SK-N-SH (cell line): ENCODE measurements at regions not wholly inside any gene's neighbourhood (a gene's known extent, or its start where the extent isn't known, plus 50 kb on each side); places are given as distances from the start of the nearest gene placed in this dataset.

ENCODE experiments used
- CTCF ChIA-PET: fragments of 300-600, 350-600 bp; formaldehyde crosslinking; extraction: SDS; loops from one replicate; lab custom pipeline; 2021; lab: Yijun Ruan, JAX
- POLR2A ChIA-PET: fragments of 350-600 bp; sonication (Branson Sonifier 250); formaldehyde crosslinking; extraction: SDS; loops from one replicate; lab custom pipeline; 2020; ENCODE audit warnings: antibody characterized with exemption, inconsistent platforms; lab: Yijun Ruan, JAX
- DNase-seq: peaks from one replicate; pipeline ENCODE4 v3.0.0; 2012
- H2AFZ ChIP-seq: fragments of 200-600 bp; sonication (generic); 2 replicates; pipeline ENCODE4 v1.8.1; 2016; ENCODE audit warnings: antibody characterized with exemption, mild to moderate bottlenecking, low read depth
- H3F3A ChIP-seq: fragments of 200-600 bp; sonication (generic); replicated peaks from 2 replicates; pipeline ENCODE3; 2016; ENCODE audit warnings: antibody characterized with exemption, mild to moderate bottlenecking; ENCODE audit not compliant: insufficient read depth
- H3K27ac ChIP-seq, 2 experiments: fragments of 200-500 bp in 1 of 2; fragments of 200-600 bp in 1 of 2; sonication (Bioruptor generic) in 1 of 2; sonication (generic), shearing (Covaris generic) in 1 of 2; 2 replicates each; pipeline versions ENCODE4 v1.5.1 to v1.6.1; 2014 to 2016; ENCODE audit warnings: low read depth in 2 of 2, inconsistent platforms in 1 of 2, low read length in 1 of 2, mild to moderate bottlenecking in 1 of 2, mixed read lengths in 1 of 2
- H3K27me3 ChIP-seq: fragments of 200-600 bp; sonication (generic), shearing (Covaris generic); 2 replicates; pipeline ENCODE4 v1.6.1; 2016; ENCODE audit warnings: mixed run types; ENCODE audit not compliant: insufficient read depth
- H3K36me3 ChIP-seq, 2 experiments: fragments of 200-500 bp in 1 of 2; fragments of 200-600 bp in 1 of 2; sonication (Bioruptor generic) in 1 of 2; sonication (generic) in 1 of 2; replicated peaks in 1 of 2; 2 replicates each; pipeline versions ENCODE3 to v1.5.1; 2014 to 2016; ENCODE audit warnings: low read length in 1 of 2, mild to moderate bottlenecking in 1 of 2; ENCODE audit not compliant: insufficient read depth in 2 of 2, control insufficient read depth in 1 of 2
- H3K4me1 ChIP-seq, 2 experiments: fragments of 200-500 bp in 1 of 2; fragments of 200-600 bp in 1 of 2; sonication (Bioruptor generic) in 1 of 2; sonication (generic), shearing (Covaris generic) in 1 of 2; 2 replicates each; pipeline versions ENCODE4 v1.5.1 to v1.6.1; 2014 to 2016; ENCODE audit warnings: low read depth in 1 of 2, low read length in 1 of 2, mixed run types in 1 of 2; ENCODE audit not compliant: insufficient read depth in 2 of 2, control insufficient read depth in 1 of 2
- H3K4me2 ChIP-seq: fragments of 200-600 bp; sonication (generic), shearing (Covaris generic); 2 replicates; pipeline ENCODE4 v1.6.1; 2017; ENCODE audit warnings: mixed run types
- H3K4me3 ChIP-seq, 2 experiments: fragments of 200-500 bp in 1 of 2; fragments of 200-600 bp in 1 of 2; sonication (Bioruptor generic) in 1 of 2; sonication (generic), shearing (Covaris generic) in 1 of 2; 2 replicates each; pipeline versions ENCODE4 v1.5.1 to v1.8.1; 2014 to 2016; ENCODE audit warnings: low read depth in 2 of 2, inconsistent platforms in 1 of 2, low read length in 1 of 2, mild to moderate bottlenecking in 1 of 2, mixed read lengths in 1 of 2, moderate library complexity in 1 of 2
- H3K79me2 ChIP-seq: fragments of 200-600 bp; sonication (generic); 2 replicates; pipeline ENCODE4 v1.8.1; 2017; ENCODE audit warnings: mild to moderate bottlenecking; ENCODE audit not compliant: insufficient read depth
- H3K9ac ChIP-seq: fragments of 200-600 bp; sonication (generic); 2 replicates; pipeline ENCODE4 v1.6.1; 2017; ENCODE audit warnings: mixed run types
- H3K9me2 ChIP-seq: fragments of 200-600 bp; sonication (generic); 2 replicates; pipeline ENCODE4 v1.6.1; 2017; ENCODE audit warnings: mixed run types
- H3K9me3 ChIP-seq: fragments of 200-600 bp; sonication (generic); 2 replicates; pipeline ENCODE4 v1.6.1; 2017; ENCODE audit warnings: mixed run types, mild to moderate bottlenecking, moderate library complexity
- H4K20me1 ChIP-seq: fragments of 200-600 bp; sonication (generic); 2 replicates; pipeline ENCODE4 v1.6.1; 2017; ENCODE audit warnings: mild to moderate bottlenecking, mixed run types; ENCODE audit not compliant: insufficient read depth
- EZH2phosphoT487 ChIP-seq: fragments of 200-600 bp; sonication (generic); IDR thresholded peaks from 2 replicates; pipeline ENCODE4 v1.6.1; 2017; ENCODE audit warnings: low read depth, mixed run types, mild to moderate bottlenecking, antibody characterized with exemption, moderate library complexity, borderline replicate concordance
- IRF3 ChIP-seq: fragments of 150-350 bp; IDR thresholded peaks from 2 replicates; pipeline ENCODE4 v1.6.1; 2016; ENCODE audit warnings: mild to moderate bottlenecking, low read depth, low read length
- JUND ChIP-seq: IDR thresholded peaks from 2 replicates; pipeline ENCODE4 v1.4.0; 2012
- MEF2A ChIP-seq: IDR thresholded peaks from 2 replicates; pipeline ENCODE4 v1.4.0; 2012; ENCODE audit warnings: low read depth, borderline replicate concordance
- NFIC ChIP-seq: IDR thresholded peaks from 2 replicates; pipeline ENCODE4 v1.4.0; 2012; ENCODE audit warnings: borderline replicate concordance
- RAD21 ChIP-seq: IDR thresholded peaks from 2 replicates; pipeline ENCODE4 v1.6.1; 2012; ENCODE audit warnings: mild to moderate bottlenecking, low read length
- REST ChIP-seq: IDR thresholded peaks from 2 replicates; pipeline ENCODE4 v1.6.1; 2012; ENCODE audit warnings: mild to moderate bottlenecking, low read depth, low read length, moderate library complexity
- SIN3A ChIP-seq: IDR thresholded peaks from 2 replicates; pipeline ENCODE4 v1.6.1; 2012; ENCODE audit warnings: low read depth, mild to moderate bottlenecking, low read length, moderate library complexity, borderline replicate concordance
- SMC3 ChIP-seq: IDR thresholded peaks from 2 replicates; pipeline ENCODE4 v1.6.1; 2012; ENCODE audit warnings: low read depth, low read length, improper control_type of control experiment
- TAF1 ChIP-seq: IDR thresholded peaks from 2 replicates; pipeline ENCODE4 v1.6.1; 2012; ENCODE audit warnings: low read depth, mild to moderate bottlenecking, low read length, moderate library complexity, borderline replicate concordance
- TEAD4 ChIP-seq: IDR thresholded peaks from 2 replicates; pipeline ENCODE4 v1.4.0; 2012; ENCODE audit warnings: mild to moderate bottlenecking, borderline replicate concordance; ENCODE audit not compliant: insufficient read depth
- USF1 ChIP-seq: IDR thresholded peaks from 2 replicates; pipeline ENCODE4 v1.4.0; 2012; ENCODE audit warnings: low read depth, borderline replicate concordance
- YY1 ChIP-seq: IDR thresholded peaks from 2 replicates; pipeline ENCODE4 v1.4.0; 2012; ENCODE audit warnings: low read depth, mild to moderate bottlenecking
- WGBS: methylation state at CpG from one replicate; pipeline ENCODE4 v1.1.6; 2017; ENCODE audit warnings: low lambda C conversion rate; 5-methylcytosine and 5-hydroxymethylcytosine counted together

GRCh38 chr18:75586130-75586889 is 158.8 kb upstream of the SMIM21 start:
- Histone ChIP-seq H3K9me3 (peaks cover 4% of the 10 kb centered on the region; the same call in 1 of the 2 replicates), H3K27ac (no peak overlapping the region), H3K36me3 (no peaks in the 10 kb centered on the region), H3K4me2 (no peak overlapping the region), H3K9me2 (no peaks in the 10 kb centered on the region), H3K79me2 (no peaks in the 10 kb centered on the region), H3K9ac (no peak overlapping the region), H3K27me3 (no peaks in the 10 kb centered on the region), H3F3A (no peaks in the 10 kb centered on the region), H4K20me1 (no peaks in the 10 kb centered on the region), H3K4me3 (no peak overlapping the region), H3K4me1 (no peaks in the 10 kb centered on the region), H2AFZ (no peak overlapping the region)
- CTCF ChIA-PET = no interaction called here
- DNase-seq = no peak
- WGBS = 53% methylated on average over 9 of the region's 9 CpGs
- TF ChIP-seq SMC3 (no peak), MEF2A (no peak), RAD21 (no peak), SIN3A (no peak), TEAD4 (no peak), IRF3 (no peak), TAF1 (no peak), YY1 (no peak), NFIC (no peak), JUND (no peak), REST (no peak), USF1 (no peak), EZH2phosphoT487 (no peak)
- POLR2A ChIA-PET = interaction anchor here (0.6 kb wide), 1 partner anchor 20 kb away, joined by 3 read pairs; no protein-coding TSS in a partner anchor
